ENCODE measurements at regions not wholly inside any gene's neighbourhood (a gene's known extent, or its start where the extent isn't known, plus 50 kb on each side); places are given as distances from the start of the nearest gene placed in this dataset.

- Histone ChIP-seq H3K23ac (ENCODE audit: low read length in 2 of 2) (peak overlapping the region in 1 of 2 experiments; percentile 40), H3K79me1 (replicated peaks; ENCODE audit: low read length, poor library complexity, severe bottlenecking) (no peaks in the 10 kb centered on the region), H3K14ac (ENCODE audit: low read length in 2 of 2) (no peak overlapping the region), H2BK15ac (ENCODE audit: low read depth, poor library complexity, severe bottlenecking) (peak overlapping the region; percentile 36), H2BK120ac (ENCODE audit: low read depth, low read length) (no peak overlapping the region), H3K18ac (ENCODE audit: low read depth in 1 of 2, low read length in 2 of 2) (no peak overlapping the region), H3K36me3 (ENCODE audit: control insufficient read depth in 1 of 2, insufficient read depth in 2 of 2, low read depth in 1 of 2, low read length in 2 of 2) (no peaks in the 10 kb centered on the region), H2AK5ac (ENCODE audit: low read length, severe bottlenecking) (no peak overlapping the region), H2BK12ac (ENCODE audit: low read length in 2 of 2) (peak overlapping the region in 1 of 2 experiments; percentile 66), H3K9ac (ENCODE audit: low read length) (no peak overlapping the region), H4K91ac (ENCODE audit: low read length) (no peak overlapping the region), H4K8ac (ENCODE audit: low read length) (no peak overlapping the region), H2BK5ac (ENCODE audit: low read depth, low read length, poor library complexity, severe bottlenecking) (no peak overlapping the region), H3K4me3 (ENCODE audit: insufficient read depth in 1 of 2, low read depth in 1 of 2, low read length in 2 of 2) (no peak overlapping the region), H3K27ac (ENCODE audit: low read length, poor library complexity, severe bottlenecking) (no peak overlapping the region), H3K4me2 (ENCODE audit: low read length, poor library complexity, severe bottlenecking) (no peak overlapping the region), H3K4ac (ENCODE audit: low read depth in 1 of 2, low read length in 2 of 2) (peak overlapping the region in 1 of 2 experiments; percentile 41), H3K4me1 (ENCODE audit: control insufficient read depth, insufficient read depth, low read depth, low read length) (no peaks in the 10 kb centered on the region), H3K27me3 (ENCODE audit: control insufficient read depth in 1 of 2, insufficient read depth in 1 of 2, low read length in 2 of 2) (no peaks in the 10 kb centered on the region), H3K9me3 (ENCODE audit: control insufficient read depth, low read length) (no peaks in the 10 kb centered on the region), H2AFZ (ENCODE audit: low read depth, low read length) (no peak overlapping the region)
- WGBS, result 96% methylated on average over 3 of the region's 3 CpGs
- DNase-seq, result no peak
Measured at GRCh38 chr9:81868145-81868544, 60.1 kb upstream of the SPATA31D4 start.

- Histone ChIP-seq H2AK5ac (ENCODE audit: low read length, severe bottlenecking) (no peak overlapping the region), H4K8ac (ENCODE audit: low read length) (no peak overlapping the region), H3K4ac (ENCODE audit: low read depth in 1 of 2, low read length in 2 of 2) (no peak overlapping the region), H3K36me3 (ENCODE audit: control insufficient read depth in 1 of 2, insufficient read depth in 2 of 2, low read depth in 1 of 2, low read length in 2 of 2) (no peaks in the 10 kb centered on the region), H2BK15ac (ENCODE audit: low read depth, poor library complexity, severe bottlenecking) (no peak overlapping the region), H3K23ac (ENCODE audit: low read length in 2 of 2) (no peak overlapping the region), H3K14ac (ENCODE audit: low read length in 2 of 2) (no peak overlapping the region), H2AFZ (ENCODE audit: low read depth, low read length) (no peak overlapping the region), H3K27me3 (ENCODE audit: control insufficient read depth in 1 of 2, insufficient read depth in 1 of 2, low read length in 2 of 2) (no peaks in the 10 kb centered on the region), H3K27ac (ENCODE audit: low read length, poor library complexity, severe bottlenecking) (no peak overlapping the region), H2BK120ac (ENCODE audit: low read depth, low read length) (no peak overlapping the region), H3K4me1 (ENCODE audit: control insufficient read depth, insufficient read depth, low read depth, low read length) (no peaks in the 10 kb centered on the region), H2BK5ac (ENCODE audit: low read depth, low read length, poor library complexity, severe bottlenecking) (no peak overlapping the region), H3K4me2 (ENCODE audit: low read length, poor library complexity, severe bottlenecking) (no peak overlapping the region), H3K18ac (ENCODE audit: low read depth in 1 of 2, low read length in 2 of 2) (no peak overlapping the region), H3K9me3 (ENCODE audit: control insufficient read depth, low read length) (no peaks in the 10 kb centered on the region), H4K91ac (ENCODE audit: low read length) (no peak overlapping the region), H2BK12ac (ENCODE audit: low read length in 2 of 2) (no peak overlapping the region), H3K9ac (ENCODE audit: low read length) (peak overlapping the region; percentile 81), H3K4me3 (ENCODE audit: insufficient read depth in 1 of 2, low read depth in 1 of 2, low read length in 2 of 2) (peak overlapping the region in 1 of 2 experiments; percentile 21), H3K79me1 (replicated peaks; ENCODE audit: low read length, poor library complexity, severe bottlenecking) (no peaks in the 10 kb centered on the region)
- 0% methylated on average over 1 of the region's 1 CpG for WGBS
- DNase-seq, result peak; percentile 68
Measured at GRCh38 chr9:81871695-81872094, 56.5 kb upstream of the SPATA31D4 start.

DNA sequence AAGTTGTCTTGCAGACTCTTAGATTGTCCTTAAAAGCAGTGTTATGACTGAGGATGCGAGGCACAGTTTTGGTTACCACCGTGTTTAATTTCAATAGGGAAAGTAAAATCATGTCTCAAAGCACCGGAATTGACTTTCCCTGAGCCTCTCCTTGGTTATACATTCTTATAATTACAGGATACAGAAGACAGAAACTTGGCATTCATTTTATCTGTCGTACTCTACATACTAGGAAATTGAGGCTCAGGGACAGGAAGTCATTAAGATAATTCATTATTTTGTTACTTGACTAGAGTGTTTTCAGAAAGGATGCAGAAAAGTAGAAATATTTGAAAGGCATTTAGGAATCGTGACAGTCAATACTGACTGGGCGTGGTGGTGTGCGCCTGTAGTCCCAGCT, 54.0 kb upstream of the SPATA31D4 start:
- Histone ChIP-seq H2BK120ac (ENCODE audit: low read depth, low read length) (peak overlapping the region; percentile 77), H3K4me3 (ENCODE audit: insufficient read depth in 1 of 2, low read depth in 1 of 2, low read length in 2 of 2) (no peak overlapping the region), H2AFZ (ENCODE audit: low read depth, low read length) (no peak overlapping the region), H4K91ac (ENCODE audit: low read length) (peak overlapping the region; percentile 95), H3K4ac (ENCODE audit: low read depth in 1 of 2, low read length in 2 of 2) (peak overlapping the region in 1 of 2 experiments; percentile 94), H3K27me3 (ENCODE audit: control insufficient read depth in 1 of 2, insufficient read depth in 1 of 2, low read length in 2 of 2) (no peaks in the 10 kb centered on the region), H3K4me2 (ENCODE audit: low read length, poor library complexity, severe bottlenecking) (no peak overlapping the region), H2BK5ac (ENCODE audit: low read depth, low read length, poor library complexity, severe bottlenecking) (no peak overlapping the region), H3K4me1 (ENCODE audit: control insufficient read depth, insufficient read depth, low read depth, low read length) (peaks cover 2% of the 10 kb centered on the region), H2BK12ac (ENCODE audit: low read length in 2 of 2) (peak overlapping the region; percentile 92 to 93), H3K14ac (ENCODE audit: low read length in 2 of 2) (no peak overlapping the region), H3K18ac (ENCODE audit: low read depth in 1 of 2, low read length in 2 of 2) (peak overlapping the region in 1 of 2 experiments; percentile 96), H3K23ac (ENCODE audit: low read length in 2 of 2) (no peak overlapping the region), H3K9ac (ENCODE audit: low read length) (no peak overlapping the region), H3K36me3 (ENCODE audit: control insufficient read depth in 1 of 2, insufficient read depth in 2 of 2, low read depth in 1 of 2, low read length in 2 of 2) (no peaks in the 10 kb centered on the region), H3K79me1 (replicated peaks; ENCODE audit: low read length, poor library complexity, severe bottlenecking) (no peaks in the 10 kb centered on the region), H3K27ac (ENCODE audit: low read length, poor library complexity, severe bottlenecking) (no peak overlapping the region), H2BK15ac (ENCODE audit: low read depth, poor library complexity, severe bottlenecking) (no peak overlapping the region), H4K8ac (ENCODE audit: low read length) (peak overlapping the region; percentile 87), H3K9me3 (ENCODE audit: control insufficient read depth, low read length) (no peaks in the 10 kb centered on the region), H2AK5ac (ENCODE audit: low read length, severe bottlenecking) (no peak overlapping the region)
- no peak for DNase-seq
- 85% methylated on average over 6 of the region's 7 CpGs for WGBS

DNA sequence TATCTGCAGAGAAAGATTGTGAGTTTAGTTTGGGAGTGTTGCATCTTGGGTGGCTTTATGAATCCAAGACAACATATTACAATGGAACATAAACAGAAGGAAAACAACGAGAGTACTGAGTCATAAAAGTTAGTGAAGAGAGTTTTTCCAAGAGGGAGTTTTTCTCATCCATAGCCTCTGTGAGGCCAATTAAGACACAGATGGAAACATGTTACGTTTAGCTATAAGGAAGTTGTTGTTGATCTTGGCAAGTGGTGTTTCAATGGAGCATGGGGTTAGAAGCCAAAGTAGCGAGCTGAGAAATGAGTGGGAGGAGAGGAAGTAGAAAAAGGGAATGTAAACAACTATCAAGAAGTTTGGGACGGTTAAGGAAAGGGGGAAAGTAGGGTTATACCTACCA, 53.3 kb upstream of the SPATA31D4 start:
- H2BK12ac ChIP-seq (ENCODE audit: low read length in 2 of 2), result peak overlapping the region in 1 of 2 experiments; percentile 92
- H3K14ac ChIP-seq (ENCODE audit: low read length in 2 of 2), result no peak overlapping the region
- peaks cover 2% of the 10 kb centered on the region for H3K4me1 ChIP-seq (ENCODE audit: control insufficient read depth, insufficient read depth, low read depth, low read length)
- H3K36me3 ChIP-seq (ENCODE audit: control insufficient read depth in 1 of 2, insufficient read depth in 2 of 2, low read depth in 1 of 2, low read length in 2 of 2), result no peaks in the 10 kb centered on the region
- WGBS, result 7% methylated on average over 4 of the region's 4 CpGs
- H3K4ac ChIP-seq (ENCODE audit: low read depth in 1 of 2, low read length in 2 of 2), result peak overlapping the region; percentile 93 to 94
- peak overlapping the region; percentile 77 for H2BK120ac ChIP-seq (ENCODE audit: low read depth, low read length)
- H4K91ac ChIP-seq (ENCODE audit: low read length), result no peak overlapping the region
- H3K4me2 ChIP-seq (ENCODE audit: low read length, poor library complexity, severe bottlenecking), result no peak overlapping the region
- no peak overlapping the region for H2AFZ ChIP-seq (ENCODE audit: low read depth, low read length)
- H2BK5ac ChIP-seq (ENCODE audit: low read depth, low read length, poor library complexity, severe bottlenecking), result no peak overlapping the region
- H3K4me3 ChIP-seq (ENCODE audit: insufficient read depth in 1 of 2, low read depth in 1 of 2, low read length in 2 of 2), result no peak overlapping the region
- H3K9me3 ChIP-seq (ENCODE audit: control insufficient read depth, low read length), result no peaks in the 10 kb centered on the region
- peak overlapping the region; percentile 93 to 96 for H3K18ac ChIP-seq (ENCODE audit: low read depth in 1 of 2, low read length in 2 of 2)
- H2AK5ac ChIP-seq (ENCODE audit: low read length, severe bottlenecking), result no peak overlapping the region
- H3K27me3 ChIP-seq (ENCODE audit: control insufficient read depth in 1 of 2, insufficient read depth in 1 of 2, low read length in 2 of 2), result no peaks in the 10 kb centered on the region
- no peak overlapping the region for H3K23ac ChIP-seq (ENCODE audit: low read length in 2 of 2)
- no peak overlapping the region for H2BK15ac ChIP-seq (ENCODE audit: low read depth, poor library complexity, severe bottlenecking)
- peak overlapping the region; percentile 38 for H3K9ac ChIP-seq (ENCODE audit: low read length)
- H4K8ac ChIP-seq (ENCODE audit: low read length), result no peak overlapping the region
- DNase-seq, result peak; percentile 89
- H3K79me1 ChIP-seq (replicated peaks; ENCODE audit: low read length, poor library complexity, severe bottlenecking), result no peaks in the 10 kb centered on the region
- H3K27ac ChIP-seq (ENCODE audit: low read length, poor library complexity, severe bottlenecking), result no peak overlapping the region

Data from mesenchymal stem cell (in vitro differentiated cells and primary cell).